HepG2 (cell line): ENCODE measurements at regions not wholly inside any gene's neighbourhood (a gene's known extent, or its start where the extent isn't known, plus 50 kb on each side); places are given as distances from the start of the nearest gene placed in this dataset.

Experiments used
- CREB1 ChIP-seq, 2 experiments: fragments of 450-650 bp in 1 of 2; IDR thresholded peaks; 2 replicates each; pipeline ENCODE4 v1.6.1; 2016 to 2017; ENCODE audit warnings: control low read depth in 1 of 2, mild to moderate bottlenecking in 1 of 2, missing compliant biosample characterization in 1 of 2, missing genetic modification characterization in 1 of 2
- DNMT3B ChIP-seq: conservative IDR thresholded peaks from 2 replicates; pipeline ENCODE4 v1.6.1; 2016; ENCODE audit warnings: missing biosample characterization, control low read depth
- MIER2 ChIP-seq: IDR thresholded peaks from 2 replicates; pipeline ENCODE4 v1.6.1; 2016; ENCODE audit warnings: missing biosample characterization, missing genetic modification reagents
- NFAT5 ChIP-seq: sonication (generic); formaldehyde crosslinking; IDR thresholded peaks from 2 replicates; pipeline ENCODE4 v1.4.0; 2020; ENCODE audit warnings: missing genetic modification reagents
- NRL ChIP-seq: sonication (generic); formaldehyde crosslinking; IDR thresholded peaks from 2 replicates; pipeline ENCODE4 v1.5.0; 2020; ENCODE audit warnings: missing genetic modification reagents, mild to moderate bottlenecking, moderate library complexity, borderline replicate concordance
- PRDM10 ChIP-seq: sonication (generic); formaldehyde crosslinking; IDR thresholded peaks from 2 replicates; pipeline ENCODE4 v1.4.0; 2020; ENCODE audit warnings: low read depth, missing genetic modification reagents
- PRMT3 ChIP-seq: sonication (generic); formaldehyde crosslinking; IDR thresholded peaks from 2 replicates; pipeline ENCODE4 v1.8.1; 2022; ENCODE audit warnings: low read depth, mild to moderate bottlenecking, moderate library complexity, missing genetic modification reagents, borderline replicate concordance
- RCOR2 ChIP-seq: IDR thresholded peaks from 2 replicates; pipeline ENCODE4 v1.6.1; 2016; ENCODE audit warnings: missing biosample characterization, missing genetic modification reagents
- SP1 ChIP-seq, 2 experiments: fragments of 450-650 bp in 1 of 2; sonication (generic) in 1 of 2; formaldehyde crosslinking in 1 of 2; IDR thresholded peaks; 2 replicates each; pipeline versions ENCODE4 v1.4.0 to v1.6.1; 2016 to 2020; ENCODE audit warnings: missing genetic modification reagents in 1 of 2
- ZFY ChIP-seq: sonication (generic); formaldehyde crosslinking; IDR thresholded peaks from 2 replicates; pipeline ENCODE4 v1.4.0; 2020; ENCODE audit warnings: missing genetic modification reagents
- ZNF513 ChIP-seq: sonication (generic); formaldehyde crosslinking; conservative IDR thresholded peaks from 2 replicates; pipeline ENCODE4 v1.5.0; 2020; ENCODE audit warnings: missing genetic modification reagents
- ZNF646 ChIP-seq: sonication (generic); formaldehyde crosslinking; IDR thresholded peaks from 2 replicates; pipeline ENCODE4 v1.9.0; 2021; ENCODE audit warnings: mild to moderate bottlenecking, missing genetic modification reagents

GRCh38 chr2:109676346-109676902, 62.3 kb downstream of the SOWAHC start (continued):
- TF ChIP-seq PRDM10 (CRISPR knock-in tag) (no peak), CREB1 (IDR thresholded peaks at IDR 0.05) (no peak), CREB1 (CRISPR knock-in tag; IDR thresholded peaks at IDR 0.05) (no peak), SP1 (IDR thresholded peaks at IDR 0.05) (no peak), SP1 (CRISPR knock-in tag; IDR thresholded peaks at IDR 0.05) (no peak), NFAT5 (no peak), NRL (CRISPR knock-in tag) (0 out of 2 replicates have a peak, but pooled peaks have one; percentile 2), PRMT3 (no peak), ZNF646 (CRISPR knock-in tag) (no peak), ZNF513 (CRISPR knock-in tag) (no peak), ZFY (CRISPR knock-in tag) (0 out of 2 replicates have a peak, but pooled peaks have one; percentile 5), DNMT3B (CRISPR knock-in tag) (no peak), RCOR2 (CRISPR knock-in tag) (no peak), MIER2 (CRISPR knock-in tag) (no peak)
